ENCODE measurements at regions not wholly inside any gene's neighbourhood (a gene's known extent, or its start where the extent isn't known, plus 50 kb on each side); places are given as distances from the start of the nearest gene placed in this dataset.
"Not testable (repeated sequence)": the region's sequence is repeated elsewhere in the genome, so short reads cannot be mapped to it uniquely, and the experiment has no call there.

DNA sequence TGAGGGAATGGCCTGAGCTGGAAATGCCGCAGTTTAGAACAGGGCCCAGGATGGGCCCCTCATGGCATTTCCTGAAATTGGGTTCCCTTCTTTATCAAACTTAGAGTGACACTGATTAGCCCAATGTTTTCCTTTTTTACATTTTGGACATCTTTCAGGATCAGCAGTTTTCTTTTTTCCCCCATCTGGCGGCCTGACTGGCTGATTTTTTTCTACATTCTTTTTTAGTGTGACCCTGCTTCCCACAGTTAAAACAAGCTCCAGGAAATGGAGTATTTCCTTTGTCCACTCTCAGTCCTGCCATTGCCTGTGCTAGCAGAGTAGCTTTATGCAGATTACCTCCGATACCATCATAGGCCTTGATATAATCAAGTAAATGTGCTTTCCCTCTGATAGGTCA is 185.8 kb upstream of the IGF1 start:
- DNase-seq (ENCODE audit: low read depth in 2 of 2) = not testable (repeated sequence)

DNA sequence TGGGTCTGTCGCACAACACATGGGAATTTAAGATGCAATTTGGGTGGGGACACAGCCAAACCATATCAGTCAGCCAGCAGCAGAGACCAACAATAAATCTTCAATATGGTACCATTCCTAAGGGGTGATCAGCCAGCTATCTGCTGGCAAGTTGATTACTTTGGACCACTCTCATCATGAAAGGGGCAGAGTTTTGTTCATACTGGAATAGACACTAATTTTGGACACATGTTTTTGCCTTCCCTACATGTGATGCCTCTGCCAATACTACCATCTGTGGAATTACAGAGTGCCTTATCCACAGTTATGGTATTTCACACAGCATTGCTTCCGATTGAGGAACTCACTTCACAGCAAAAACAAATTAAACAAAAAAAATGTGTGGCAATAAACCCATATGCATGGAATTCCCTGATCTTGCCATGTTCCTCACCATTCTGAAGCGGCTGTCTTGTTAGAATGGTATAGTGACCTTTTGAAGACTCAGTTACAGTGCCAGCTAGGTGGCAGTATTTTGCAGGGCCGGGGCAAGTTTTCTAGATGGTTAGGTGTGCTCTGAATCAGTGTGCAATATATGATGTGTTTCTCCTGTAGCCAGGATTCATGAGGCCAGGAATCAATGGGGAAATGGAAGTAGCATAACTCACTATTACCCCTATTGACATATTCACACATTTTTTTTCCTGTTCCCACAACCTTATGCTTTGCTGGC is 179.0 kb upstream of the IGF1 start:
- no peak for DNase-seq (ENCODE audit: low read depth in 2 of 2)

DNA sequence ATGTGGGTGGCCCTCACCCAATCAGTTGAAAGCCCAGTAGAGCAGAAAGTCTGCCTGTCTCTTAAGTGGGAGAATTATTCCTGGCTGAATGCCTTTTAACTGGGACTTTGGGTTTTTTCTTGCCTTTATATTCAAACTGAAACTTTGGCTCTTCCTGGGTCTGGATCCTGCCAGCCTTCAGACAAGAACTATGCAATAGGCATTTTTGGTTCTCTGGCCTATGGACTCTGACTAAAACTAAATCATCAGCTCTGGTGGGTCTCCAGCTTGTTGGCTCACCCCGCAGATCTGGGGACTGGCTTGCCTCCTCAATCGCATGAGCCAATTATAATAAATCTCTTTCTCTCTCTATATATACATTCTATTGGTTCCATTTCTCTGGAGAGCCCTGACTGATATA is 173.0 kb upstream of the IGF1 start:
- no peak for DNase-seq (ENCODE audit: low read depth in 2 of 2)

- DNase-seq (ENCODE audit: low read depth in 2 of 2) = no peak
Observed at GRCh38 chr12:102652645-102653313, 172.4 kb upstream of the IGF1 start.

- no peak for DNase-seq (ENCODE audit: low read depth in 2 of 2)
Observed at GRCh38 chr12:102645968-102646367, 165.6 kb upstream of the IGF1 start.

DNA sequence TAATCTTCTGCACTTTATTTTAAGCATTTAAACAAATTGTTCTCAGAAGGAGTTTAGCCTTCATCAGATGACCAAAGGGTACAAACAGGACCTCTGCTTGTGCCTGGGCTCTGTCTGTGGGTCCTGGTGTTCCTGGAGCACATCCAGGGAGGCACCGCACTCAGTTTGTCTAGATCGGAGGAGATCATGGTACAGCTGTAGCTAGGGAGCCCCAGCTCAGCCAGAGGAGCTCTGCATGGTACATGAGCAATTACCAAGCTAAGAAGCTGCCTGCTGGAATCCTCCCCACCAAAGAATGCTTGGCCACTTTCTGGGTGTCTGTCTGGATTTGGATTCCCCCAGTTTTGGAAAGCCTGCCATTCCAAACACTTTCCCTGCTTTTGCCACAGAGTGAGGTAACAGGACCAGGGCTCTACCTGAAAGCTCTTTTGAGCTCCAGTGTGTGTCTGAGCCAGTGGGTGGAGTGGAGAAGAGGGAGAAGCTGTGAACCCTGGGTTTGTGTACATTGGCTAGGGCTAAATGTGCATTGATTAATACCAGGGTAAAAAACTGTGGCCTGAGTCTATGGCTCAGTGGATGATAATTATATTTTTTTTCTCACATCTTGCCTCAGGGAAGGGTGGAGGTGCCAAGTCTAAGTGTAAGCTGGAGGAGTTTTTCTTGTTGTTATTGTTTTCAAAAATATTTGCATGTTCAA is 163.7 kb upstream of the IGF1 start:
- DNase-seq (ENCODE audit: low read depth in 2 of 2) = no peak

GRCh38 chr12:102642199-102642598 is 161.8 kb upstream of the IGF1 start:
- DNase-seq (ENCODE audit: low read depth in 2 of 2) = no peak

- DNase-seq (ENCODE audit: low read depth in 2 of 2) = not testable (repeated sequence)
Observed at GRCh38 chr12:102640658-102641057, 160.3 kb upstream of the IGF1 start.

DNA sequence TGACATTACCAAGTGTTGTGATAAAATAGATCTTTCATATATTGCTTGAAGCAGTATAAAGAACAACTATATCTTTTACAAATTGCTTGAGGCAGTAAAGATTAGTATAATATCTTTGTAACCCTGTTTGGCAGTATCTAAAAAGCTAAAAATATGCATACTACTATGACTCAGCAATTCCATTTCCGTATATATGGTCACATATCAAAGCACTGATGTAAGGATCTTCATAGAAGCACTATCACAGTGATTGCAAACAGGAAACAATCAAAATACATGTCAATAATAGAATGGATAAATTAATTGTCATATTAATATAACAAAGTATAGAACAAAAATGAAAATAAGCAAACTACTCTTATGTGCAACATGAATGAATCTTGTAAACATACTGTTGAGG is 158.4 kb upstream of the IGF1 start:
- DNase-seq (ENCODE audit: low read depth in 2 of 2) = no peak

- DNase-seq (ENCODE audit: low read depth in 2 of 2) = no peak
Observed at GRCh38 chr12:102633981-102634605, 153.7 kb upstream of the IGF1 start.

GRCh38 chr12:102631274-102631673 is 150.9 kb upstream of the IGF1 start:
- no peak for DNase-seq (ENCODE audit: low read depth in 2 of 2)

GRCh38 chr12:102629262-102629888 is 149.0 kb upstream of the IGF1 start:
- no peak for DNase-seq (ENCODE audit: low read depth in 2 of 2)

DNA sequence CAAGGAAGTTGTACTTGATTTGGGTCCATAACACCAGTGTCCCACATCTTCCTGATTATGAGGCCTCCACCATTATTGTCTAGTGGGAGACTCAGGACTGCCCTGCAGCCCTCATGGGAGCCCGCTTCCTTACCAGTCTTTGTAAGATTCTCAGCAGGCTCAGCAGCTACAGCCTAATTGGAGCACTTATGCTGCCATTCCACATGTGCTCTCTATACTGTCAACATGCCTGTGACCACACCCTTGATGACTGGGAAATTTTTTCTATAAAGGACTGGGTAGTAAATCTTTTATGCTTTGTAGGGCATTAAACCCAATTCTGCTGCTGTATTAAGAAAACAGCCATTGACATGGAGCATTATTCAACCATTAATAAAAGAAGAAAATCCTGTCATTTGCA is 145.5 kb upstream of the IGF1 start:
- DNase-seq (ENCODE audit: low read depth in 2 of 2) = no peak

DNA sequence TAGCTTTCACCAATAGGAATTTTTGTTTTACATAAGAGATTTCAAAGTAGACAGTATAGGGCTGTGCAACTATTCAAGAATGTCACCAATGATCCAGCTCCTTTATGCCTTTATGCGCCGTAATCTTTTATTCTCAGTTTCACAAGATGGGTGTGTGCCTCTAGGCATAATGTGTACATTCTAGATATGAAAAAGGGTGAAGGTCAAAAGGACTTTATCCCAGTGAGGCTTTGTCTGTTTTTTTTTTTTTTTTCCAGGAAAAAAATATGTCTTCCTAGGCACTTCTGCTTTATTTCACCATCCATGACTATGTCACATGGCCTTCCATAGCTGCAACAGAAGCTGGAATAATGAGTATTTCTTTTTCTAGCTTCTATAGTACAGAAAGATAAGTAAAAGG is 142.3 kb upstream of the IGF1 start:
- no peak for DNase-seq (ENCODE audit: low read depth in 2 of 2)

- DNase-seq (ENCODE audit: low read depth in 2 of 2) = no peak
Observed at GRCh38 chr12:102618197-102618877, 138.0 kb upstream of the IGF1 start.

- DNase-seq (ENCODE audit: low read depth in 2 of 2) = no peak
Observed at GRCh38 chr12:102616692-102617091, 136.3 kb upstream of the IGF1 start.

DNA sequence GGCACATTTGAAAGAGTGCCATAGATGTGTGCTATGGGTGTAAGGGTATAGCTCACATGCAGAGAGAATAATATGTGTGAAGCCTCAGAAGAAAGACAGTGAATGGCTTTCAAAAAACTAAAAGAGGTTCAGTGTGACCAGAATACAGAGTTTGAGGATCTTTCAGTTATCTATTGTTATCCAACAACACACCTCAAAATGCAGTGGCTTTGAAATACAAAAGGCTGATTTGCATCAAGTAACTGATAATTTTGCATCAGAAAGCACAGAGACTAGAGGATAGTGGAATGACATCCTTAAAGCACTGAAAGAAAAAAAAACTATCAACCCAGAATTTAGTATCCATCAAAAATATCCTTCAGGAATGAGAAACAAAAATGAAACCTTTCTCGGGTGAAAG is 131.6 kb upstream of the IGF1 start:
- no peak for DNase-seq (ENCODE audit: low read depth in 2 of 2)

GRCh38 chr12:102609996-102610395 is 129.6 kb upstream of the IGF1 start:
- no peak for DNase-seq (ENCODE audit: low read depth in 2 of 2)

GRCh38 chr12:102603021-102603420 is 122.7 kb upstream of the IGF1 start:
- DNase-seq (ENCODE audit: low read depth in 2 of 2) = no peak

- no peak for DNase-seq (ENCODE audit: low read depth in 2 of 2)
Observed at GRCh38 chr12:102602521-102602920, 122.2 kb upstream of the IGF1 start.

GRCh38 chr12:102601621-102602020 is 121.3 kb upstream of the IGF1 start:
- no peak for DNase-seq (ENCODE audit: low read depth in 2 of 2)

DNA sequence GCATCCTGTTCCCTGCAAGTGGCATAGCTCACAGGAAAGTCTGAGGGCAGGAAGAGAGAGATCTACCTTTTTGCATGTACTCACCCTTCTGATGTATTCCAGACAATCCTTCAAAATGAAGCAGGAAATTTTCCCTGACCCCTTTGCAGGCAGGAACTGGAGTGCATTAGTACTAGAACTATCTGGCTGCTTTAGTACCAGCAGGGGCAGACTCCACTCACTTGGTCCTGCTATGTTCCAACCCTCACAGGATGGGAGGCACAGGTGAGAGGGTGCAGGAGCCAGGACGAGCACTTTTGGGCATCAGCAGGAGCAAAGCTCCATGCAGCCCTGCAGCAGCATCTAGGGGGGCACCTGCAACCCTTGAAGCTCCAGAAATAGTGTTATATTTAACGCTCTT is 116.3 kb upstream of the IGF1 start:
- no peak for DNase-seq (ENCODE audit: low read depth in 2 of 2)
